HFFc6 (cell line): ENCODE measurements at regions not wholly inside any gene's neighbourhood (a gene's known extent, or its start where the extent isn't known, plus 50 kb on each side); places are given as distances from the start of the nearest gene placed in this dataset.

Experiments
- DNase-seq: peaks from one replicate; pipeline ENCODE4 v3.0.0-alpha.2; 2018
- H3K27ac Mint-ChIP-seq: 2 replicates; pipeline ENCODE4 v1.8.0; 2020; ENCODE audit warnings: mild to moderate bottlenecking, mixed read lengths
- H3K27me3 Mint-ChIP-seq: 2 replicates; pipeline ENCODE4 v1.8.0; 2021; ENCODE audit warnings: mild to moderate bottlenecking, moderate library complexity, mixed read lengths; ENCODE audit not compliant: insufficient read depth
- H3K36me3 Mint-ChIP-seq: 2 replicates; pipeline ENCODE4 v1.8.0; 2021; ENCODE audit warnings: low read depth, mixed read lengths
- H3K4me1 Mint-ChIP-seq: 2 replicates; pipeline ENCODE4 v1.8.0; 2020; ENCODE audit warnings: low read depth, mixed read lengths
- H3K4me3 Mint-ChIP-seq: 2 replicates; pipeline ENCODE4 v1.8.0; 2020; ENCODE audit warnings: mild to moderate bottlenecking, moderate library complexity, mixed read lengths
- H3K9me3 Mint-ChIP-seq: 2 replicates; pipeline ENCODE4 v1.8.0; 2020; ENCODE audit warnings: mild to moderate bottlenecking, mixed read lengths
- TF ChIP-seq, protein P1 (sequence below): fragments of 200-600 bp; sonication (generic); IDR thresholded peaks from 2 replicates; pipeline ENCODE4 v1.5.0; 2021; ENCODE audit warnings: antibody characterized with exemption, mild to moderate bottlenecking

DNA sequence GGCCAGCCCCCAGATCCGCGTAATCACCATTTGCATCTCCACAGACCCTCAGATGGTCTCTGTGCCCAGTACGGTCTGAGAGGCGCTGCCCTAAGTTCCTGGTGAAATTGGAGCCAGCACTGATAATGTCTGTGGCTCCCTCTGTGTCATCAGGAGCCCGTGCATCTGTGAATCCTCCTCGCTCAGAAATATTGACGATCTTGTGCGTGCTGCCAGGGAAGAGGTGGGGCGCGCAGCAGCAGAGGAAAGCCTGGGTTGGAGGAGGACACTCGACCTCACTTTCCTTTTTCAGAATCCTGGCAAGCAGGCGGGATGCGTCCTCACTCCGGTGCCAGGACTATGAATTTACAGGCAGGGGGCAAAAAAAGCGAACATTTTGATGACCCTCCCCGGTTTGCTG is 686.1 kb upstream of the SALL3 start:
- no peak for DNase-seq
- Mint-ChIP-seq H3K4me1 (no peaks in the 10 kb centered on the region), H3K9me3 (peaks cover 76% of the 10 kb centered on the region), H3K4me3 (no peak overlapping the region), H3K36me3 (peaks cover 7% of the 10 kb centered on the region; the same call in 1 of the 2 replicates), H3K27me3 (peaks cover 4% of the 10 kb centered on the region), H3K27ac (no peak overlapping the region)
- TF ChIP-seq, protein P1, sequence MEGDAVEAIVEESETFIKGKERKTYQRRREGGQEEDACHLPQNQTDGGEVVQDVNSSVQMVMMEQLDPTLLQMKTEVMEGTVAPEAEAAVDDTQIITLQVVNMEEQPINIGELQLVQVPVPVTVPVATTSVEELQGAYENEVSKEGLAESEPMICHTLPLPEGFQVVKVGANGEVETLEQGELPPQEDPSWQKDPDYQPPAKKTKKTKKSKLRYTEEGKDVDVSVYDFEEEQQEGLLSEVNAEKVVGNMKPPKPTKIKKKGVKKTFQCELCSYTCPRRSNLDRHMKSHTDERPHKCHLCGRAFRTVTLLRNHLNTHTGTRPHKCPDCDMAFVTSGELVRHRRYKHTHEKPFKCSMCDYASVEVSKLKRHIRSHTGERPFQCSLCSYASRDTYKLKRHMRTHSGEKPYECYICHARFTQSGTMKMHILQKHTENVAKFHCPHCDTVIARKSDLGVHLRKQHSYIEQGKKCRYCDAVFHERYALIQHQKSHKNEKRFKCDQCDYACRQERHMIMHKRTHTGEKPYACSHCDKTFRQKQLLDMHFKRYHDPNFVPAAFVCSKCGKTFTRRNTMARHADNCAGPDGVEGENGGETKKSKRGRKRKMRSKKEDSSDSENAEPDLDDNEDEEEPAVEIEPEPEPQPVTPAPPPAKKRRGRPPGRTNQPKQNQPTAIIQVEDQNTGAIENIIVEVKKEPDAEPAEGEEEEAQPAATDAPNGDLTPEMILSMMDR, result no peak

DNA sequence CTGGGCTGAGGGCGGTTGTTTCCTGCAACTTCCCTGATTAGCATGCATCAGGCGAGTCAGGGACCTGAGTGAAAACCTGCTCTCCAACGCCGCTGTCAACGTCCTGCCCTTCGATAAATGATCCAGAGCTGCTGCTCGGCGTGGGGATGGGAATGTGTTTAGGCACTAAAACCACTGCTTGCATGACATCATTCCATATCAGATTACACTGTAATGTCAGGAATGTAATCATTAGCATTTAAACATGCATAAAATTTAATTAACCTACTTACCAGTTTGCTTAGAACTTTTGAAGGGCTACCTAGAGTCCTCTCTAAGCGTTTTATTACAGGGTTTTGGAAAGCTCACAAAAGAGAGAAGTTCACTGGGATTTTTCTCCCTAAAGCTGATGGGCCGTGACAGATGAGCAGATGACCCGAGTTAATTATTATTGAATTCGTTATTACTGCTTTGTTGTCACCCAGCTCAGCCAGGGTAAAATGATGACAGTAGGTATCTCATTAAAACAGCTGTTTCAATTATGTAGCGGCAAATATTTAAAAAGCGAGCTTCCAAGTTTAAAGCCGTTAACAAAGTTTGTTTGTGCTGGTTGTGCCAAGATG is 685.6 kb upstream of the SALL3 start:
- Mint-ChIP-seq H3K4me3 (no peak overlapping the region), H3K4me1 (no peaks in the 10 kb centered on the region), H3K9me3 (peaks cover 71% of the 10 kb centered on the region), H3K27ac (no peak overlapping the region), H3K36me3 (peaks cover 7% of the 10 kb centered on the region; the same call in 1 of the 2 replicates), H3K27me3 (peaks cover 4% of the 10 kb centered on the region)
- DNase-seq, result no peak
- TF ChIP-seq, protein P1, result no peak

DNA sequence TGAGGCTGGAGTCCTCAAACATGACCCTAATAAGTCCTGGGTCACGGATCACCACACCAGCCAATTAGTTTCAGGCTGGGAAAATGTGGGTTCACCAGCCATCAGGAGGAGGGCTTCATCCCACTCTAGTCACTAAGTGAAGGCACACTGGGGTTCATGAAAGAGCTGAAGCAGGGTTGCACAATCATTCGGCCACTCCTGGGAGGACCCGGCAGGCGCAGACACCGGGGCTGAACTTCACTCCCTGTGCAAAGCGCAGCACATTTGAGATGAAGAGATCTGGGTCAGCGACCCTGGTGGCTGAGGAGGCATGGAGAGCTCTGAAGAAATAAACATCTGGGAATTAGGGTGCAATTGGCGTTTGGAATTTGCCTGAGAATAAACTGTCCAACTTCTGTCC is 684.4 kb upstream of the SALL3 start:
- no peak overlapping the region for H3K4me3 Mint-ChIP-seq
- peaks cover 7% of the 10 kb centered on the region; the same call in 1 of the 2 replicates for H3K36me3 Mint-ChIP-seq
- TF ChIP-seq, protein P1, result no peak
- H3K27me3 Mint-ChIP-seq, result peaks cover 4% of the 10 kb centered on the region
- peaks cover 65% of the 10 kb centered on the region for H3K9me3 Mint-ChIP-seq
- DNase-seq, result no peak
- H3K4me1 Mint-ChIP-seq, result no peaks in the 10 kb centered on the region
- no peak overlapping the region for H3K27ac Mint-ChIP-seq

DNA sequence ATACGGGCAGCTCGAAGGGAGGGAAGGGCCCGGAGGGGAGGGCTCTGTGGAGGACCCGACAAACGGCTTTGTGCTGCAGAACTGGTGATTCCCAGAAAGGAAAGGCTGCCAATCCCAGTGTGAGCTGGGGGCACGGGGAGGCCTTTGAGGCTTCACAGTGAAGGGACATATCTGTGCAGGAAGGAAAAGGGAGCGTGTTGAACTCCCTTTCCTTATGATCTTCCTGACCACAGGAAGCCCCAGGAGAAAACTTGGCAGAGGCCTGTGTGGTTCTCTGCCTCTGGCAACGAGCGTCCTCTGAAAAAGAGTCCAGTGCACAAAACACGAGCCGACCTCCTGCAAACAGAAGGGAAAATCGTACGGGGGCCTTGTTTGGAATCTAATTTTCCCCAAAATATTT is 683.5 kb upstream of the SALL3 start:
- Mint-ChIP-seq H3K27ac (no peak overlapping the region), H3K4me3 (no peak overlapping the region), H3K36me3 (peaks cover 2% of the 10 kb centered on the region; the same call in 1 of the 2 replicates), H3K4me1 (no peaks in the 10 kb centered on the region), H3K9me3 (peaks cover 56% of the 10 kb centered on the region), H3K27me3 (peaks cover 3% of the 10 kb centered on the region; the same call in 1 of the 2 replicates)
- DNase-seq, result no peak
- TF ChIP-seq, protein P1, result no peak

DNA sequence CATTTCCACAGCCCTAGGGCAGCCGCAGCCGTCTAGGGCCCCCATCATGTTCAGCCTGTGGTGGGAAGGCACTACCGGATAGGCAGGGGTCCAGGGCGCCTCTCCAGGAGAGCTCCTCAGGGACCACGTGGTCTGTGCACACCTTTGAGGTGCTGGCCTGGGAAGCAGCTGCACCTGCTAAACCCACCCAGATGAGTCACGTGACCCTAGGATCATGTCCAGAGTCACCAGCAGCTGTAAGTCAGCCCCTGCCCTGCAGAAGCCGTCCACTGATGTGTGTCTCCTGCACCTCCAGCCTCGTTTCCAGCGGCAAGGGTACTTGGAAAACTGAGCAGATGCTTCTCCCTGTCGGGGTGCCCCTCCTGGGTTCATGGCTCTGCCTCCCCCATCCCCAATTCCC is 682.6 kb upstream of the SALL3 start:
- H3K36me3 Mint-ChIP-seq, result no peaks in the 10 kb centered on the region
- peaks cover 53% of the 10 kb centered on the region for H3K9me3 Mint-ChIP-seq

More for the DNA sequence above, 682.6 kb upstream of the SALL3 start:
- DNase-seq, result no peak
- Mint-ChIP-seq H3K4me1 (no peaks in the 10 kb centered on the region), H3K27ac (no peak overlapping the region), H3K4me3 (no peak overlapping the region), H3K27me3 (peaks cover under 1% of the 10 kb centered on the region; the same call in 1 of the 2 replicates)
- TF ChIP-seq, protein P1, result no peak
